GM21723 (cell line): ENCODE measurements at regions not wholly inside any gene's neighbourhood (a gene's known extent, or its start where the extent isn't known, plus 50 kb on each side); places are given as distances from the start of the nearest gene placed in this dataset.
"Not testable (repeated sequence)": the region's sequence is repeated elsewhere in the genome, so short reads cannot be mapped to it uniquely, and the experiment has no call there.

Experiments used
- ATAC-seq: cut with Tn5 transposase; IDR thresholded peaks from one replicate; pipeline ENCODE4 v1.9.1; 2021; ENCODE audit warnings: mild to moderate bottlenecking, moderate library complexity; ENCODE audit not compliant: unreplicated experiment

GRCh38 chr10:18866852-18867251 is 181.7 kb upstream of the MALRD1 start:
- ATAC-seq: no peak

DNA sequence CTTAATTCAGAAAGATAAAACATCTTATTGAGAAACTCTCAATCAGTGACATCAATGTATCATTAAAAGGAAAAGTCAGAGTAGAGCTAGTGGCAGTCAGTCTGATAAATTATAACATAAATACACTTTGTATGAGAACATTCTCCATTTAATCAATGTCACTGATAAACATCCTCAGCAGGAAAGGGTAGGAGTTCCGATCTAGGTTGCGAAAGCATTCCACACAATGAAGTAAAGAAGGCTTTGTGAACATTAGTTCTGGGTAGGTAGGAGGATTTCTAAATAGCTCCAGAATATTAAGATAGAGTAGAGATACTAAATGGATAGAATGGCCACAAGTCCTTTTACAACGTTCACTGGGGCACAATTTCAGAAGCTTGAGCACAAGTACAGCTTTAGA is 179.7 kb upstream of the MALRD1 start:
- ATAC-seq: no peak

DNA sequence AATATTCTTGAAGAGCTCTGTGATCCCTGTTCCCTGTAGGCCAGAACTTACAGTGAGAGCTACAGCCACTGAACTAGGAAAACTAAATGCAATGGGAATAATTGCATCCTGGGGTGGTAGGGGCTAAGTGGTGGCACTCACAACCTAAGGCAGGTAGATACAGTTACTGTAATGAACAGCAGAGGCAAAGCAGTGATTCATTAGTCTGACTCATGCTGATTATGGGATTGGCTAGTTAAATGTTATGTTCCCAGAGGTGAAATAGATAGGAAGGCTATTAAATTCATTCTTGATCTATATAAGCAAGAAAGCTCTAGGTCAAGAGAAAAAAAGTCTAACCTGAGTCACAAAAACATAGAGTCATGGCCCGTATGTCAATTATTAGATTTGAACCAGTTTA is 173.1 kb upstream of the MALRD1 start:
- no peak for ATAC-seq

- ATAC-seq: no peak
These were observed 169.3 kb upstream of the MALRD1 start for GRCh38 chr10:18879284-18879683.

DNA sequence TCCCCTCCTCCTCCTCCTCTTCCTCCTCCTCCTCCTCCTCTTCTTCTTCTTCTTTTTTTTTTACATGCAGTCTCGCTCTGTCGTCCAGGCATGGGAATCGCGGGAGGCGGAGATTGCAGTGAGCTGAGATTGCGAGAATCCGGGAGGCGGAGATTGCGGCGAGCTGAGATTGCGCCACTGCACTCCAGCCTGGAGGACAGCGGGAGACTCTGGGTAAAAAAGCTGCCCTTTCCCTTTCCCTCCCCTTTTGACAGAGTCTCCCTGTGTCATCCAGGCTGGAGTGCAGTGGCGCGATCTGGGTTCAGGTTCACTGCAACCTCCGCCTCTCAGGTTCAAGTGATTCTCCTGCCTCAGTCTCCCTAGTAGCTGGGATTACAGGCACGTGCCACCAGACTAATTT is 168.1 kb upstream of the MALRD1 start:
- no peak for ATAC-seq

GRCh38 chr10:18886102-18886501 is 162.5 kb upstream of the MALRD1 start:
- no peak for ATAC-seq

GRCh38 chr10:18906636-18907035 is 142.0 kb upstream of the MALRD1 start:
- no peak for ATAC-seq

- ATAC-seq: not testable (repeated sequence)
These were observed 131.2 kb upstream of the MALRD1 start for GRCh38 chr10:18917431-18917830.

- no peak for ATAC-seq
These were observed 130.1 kb upstream of the MALRD1 start for GRCh38 chr10:18918532-18918931.

DNA sequence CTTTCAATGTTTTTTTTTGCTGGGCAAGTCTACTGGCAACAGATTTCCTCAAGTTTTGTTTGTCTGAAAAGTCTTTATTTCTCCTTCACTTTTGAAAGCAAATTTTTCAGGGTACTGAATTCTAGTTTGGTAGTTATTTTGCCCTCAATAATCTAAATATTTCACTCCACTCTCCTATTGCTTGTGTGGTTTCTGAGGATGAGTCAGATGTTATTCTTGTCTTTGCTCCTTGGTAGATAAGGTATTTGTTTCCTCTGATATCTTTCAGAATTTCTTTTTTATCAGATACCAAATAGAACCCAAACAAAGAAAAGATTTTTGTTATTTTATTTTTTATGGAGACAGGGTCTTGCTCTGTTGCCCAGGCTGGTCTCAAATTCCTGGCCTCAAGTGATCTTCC is 99.2 kb upstream of the MALRD1 start:
- no peak for ATAC-seq

- ATAC-seq: not testable (repeated sequence)
These were observed 97.4 kb upstream of the MALRD1 start for GRCh38 chr10:18951072-18951823.

DNA sequence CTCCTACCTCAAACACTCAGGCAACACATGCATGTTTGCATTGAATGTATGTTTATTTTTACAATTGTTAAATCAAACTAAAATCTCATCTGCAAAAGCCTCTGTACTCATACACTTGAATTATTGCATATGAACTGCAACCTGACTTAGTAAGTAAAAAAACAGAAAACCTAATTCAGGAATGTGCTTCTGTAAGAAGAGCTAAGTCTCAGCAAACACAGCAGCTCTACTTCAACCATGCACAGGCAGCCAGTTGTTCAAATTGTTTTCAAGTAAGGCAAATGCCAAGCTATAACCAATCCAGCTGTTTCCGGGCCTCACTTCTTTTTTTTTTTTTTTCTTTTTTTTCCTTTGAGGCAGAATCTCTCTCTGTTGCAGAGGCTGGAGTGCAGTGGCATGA is 93.5 kb upstream of the MALRD1 start:
- ATAC-seq: no peak

GRCh38 chr10:18959369-18959768 is 89.2 kb upstream of the MALRD1 start:
- ATAC-seq: no peak

GRCh38 chr10:18960466-18961079 is 88.0 kb upstream of the MALRD1 start:
- no peak for ATAC-seq

DNA sequence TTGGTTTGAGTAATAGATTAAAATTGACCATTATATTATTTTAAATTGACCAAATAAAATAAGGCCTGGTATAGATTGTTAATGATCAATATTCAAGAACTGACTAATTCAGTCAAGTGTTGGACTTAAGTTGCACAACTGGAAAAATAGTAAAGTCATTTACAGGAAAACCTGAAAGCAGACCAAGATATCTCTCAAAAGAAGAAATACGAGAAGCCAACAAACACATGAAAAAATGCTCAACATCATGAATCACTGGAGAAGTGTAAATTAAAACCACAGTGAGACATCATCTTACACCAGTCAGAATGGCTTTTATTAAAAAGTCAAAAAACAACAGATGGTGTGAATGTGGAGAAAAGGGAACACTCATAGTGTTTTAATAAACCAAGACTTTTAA is 80.4 kb upstream of the MALRD1 start:
- ATAC-seq: no peak

DNA sequence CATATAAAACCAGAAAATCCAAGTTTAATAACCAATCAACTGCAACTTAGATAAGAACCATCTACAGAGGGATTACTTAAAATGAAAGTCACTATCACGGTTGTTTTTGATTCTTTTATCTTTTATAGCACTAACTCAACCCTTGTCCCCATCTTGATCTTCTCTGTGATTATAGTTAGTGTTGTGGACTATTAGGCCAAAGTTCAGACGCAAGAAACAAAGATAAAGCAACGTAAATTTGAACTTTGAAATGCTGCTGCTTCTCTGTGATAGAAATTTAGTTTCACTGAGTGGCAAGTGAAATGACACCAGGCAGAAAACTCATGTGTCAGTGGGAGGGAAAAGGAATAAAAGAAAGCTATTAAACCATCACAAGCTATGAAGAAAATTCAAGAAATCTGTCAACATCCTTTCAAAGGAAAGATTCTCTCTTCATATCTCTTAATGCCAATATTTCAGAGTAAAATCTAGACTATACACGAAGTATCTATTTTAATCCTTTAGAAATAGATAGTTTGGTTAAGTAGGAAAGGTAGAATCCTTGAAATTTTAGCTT is 71.8 kb upstream of the MALRD1 start:
- no peak for ATAC-seq

- no peak for ATAC-seq
These were observed 68.4 kb upstream of the MALRD1 start for GRCh38 chr10:18980089-18980629.

DNA sequence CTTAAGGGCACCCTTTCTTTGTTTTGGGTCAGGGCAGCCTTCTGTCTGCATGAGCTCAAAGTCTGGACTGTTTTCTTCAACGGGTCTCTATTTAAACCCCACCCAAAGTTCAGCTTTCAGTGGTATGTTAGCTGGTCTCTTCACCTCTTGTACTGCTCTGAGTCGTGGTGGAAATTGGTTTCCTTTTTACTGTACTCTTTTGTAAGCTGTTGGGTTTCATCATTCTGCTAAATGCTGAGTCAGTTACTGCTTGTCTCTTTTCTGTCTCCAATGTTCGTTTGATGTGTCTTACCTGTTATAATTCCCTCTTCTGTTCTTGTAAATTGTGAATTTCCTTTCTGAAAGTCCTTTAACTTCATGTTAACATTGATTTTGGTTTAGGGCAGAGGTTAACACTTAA is 64.1 kb upstream of the MALRD1 start:
- ATAC-seq: no peak

DNA sequence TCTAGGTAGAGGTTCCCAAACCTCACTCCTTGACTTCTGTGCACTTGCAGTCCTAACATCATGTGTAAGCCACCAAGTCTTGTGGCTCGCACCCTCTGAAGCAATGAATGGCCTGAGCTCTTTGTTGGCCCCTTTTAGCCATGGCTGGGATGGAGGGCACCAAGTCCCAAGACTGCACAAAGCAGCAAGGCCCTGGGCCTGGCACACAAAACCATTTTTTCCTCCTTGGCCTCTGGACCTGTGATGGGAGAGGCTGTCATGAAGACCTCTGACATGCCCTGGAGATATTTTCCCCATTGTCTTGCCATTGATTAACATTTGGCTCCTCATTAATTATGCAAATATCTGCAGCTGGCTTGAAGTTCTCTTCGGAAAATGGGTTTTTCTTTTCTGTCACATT is 60.3 kb upstream of the MALRD1 start:
- ATAC-seq: no peak
